Chondrocyte (in vitro differentiated cells): ENCODE measurements at regions not wholly inside any gene's neighbourhood (a gene's known extent, or its start where the extent isn't known, plus 50 kb on each side); places are given as distances from the start of the nearest gene placed in this dataset.
"Not testable (repeated sequence)": the region's sequence is repeated elsewhere in the genome, so short reads cannot be mapped to it uniquely, and the experiment has no call there.

Experiments
- DNase-seq: peaks from one replicate; pipeline ENCODE4 v3.0.0; 2021; ENCODE audit warnings: mixed read lengths, low spot score
- H3K27ac Mint-ChIP-seq: one replicate; pipeline ENCODE4 v1.8.0; 2021; ENCODE audit warnings: mild to moderate bottlenecking, moderate library complexity, mixed read lengths; ENCODE audit not compliant: unreplicated experiment
- H3K27me3 Mint-ChIP-seq: 2 replicates; pipeline ENCODE4 v1.8.0; 2021; ENCODE audit warnings: low read depth, mixed read lengths
- H3K36me3 Mint-ChIP-seq: 2 replicates; pipeline ENCODE4 v1.8.0; 2021; ENCODE audit warnings: low read depth, mixed read lengths
- H3K4me1 Mint-ChIP-seq: 2 replicates; pipeline ENCODE4 v1.8.0; 2021; ENCODE audit warnings: low read depth, mild to moderate bottlenecking, mixed read lengths
- H3K4me3 Mint-ChIP-seq: one replicate; pipeline ENCODE4 v1.8.0; 2021; ENCODE audit warnings: mild to moderate bottlenecking, moderate library complexity, mixed read lengths; ENCODE audit not compliant: unreplicated experiment
- H3K9me3 Mint-ChIP-seq: 2 replicates; pipeline ENCODE4 v1.8.0; 2021; ENCODE audit warnings: low read depth, mixed read lengths
- CTCF ChIP-seq: fragments of 200-600 bp; sonication (generic); IDR thresholded peaks from 2 replicates; pipeline ENCODE4 v1.5.0; 2021; ENCODE audit warnings: antibody characterized with exemption, mild to moderate bottlenecking, moderate library complexity

GRCh38 chr20:47843886-47844567 is 58.7 kb upstream of the SULF2 start:
- Mint-ChIP-seq H3K36me3 (no peaks in the 10 kb centered on the region), H3K9me3 (no peaks in the 10 kb centered on the region), H3K27me3 (peaks cover 54% of the 10 kb centered on the region), H3K27ac (no peak overlapping the region), H3K4me3 (no peak overlapping the region), H3K4me1 (no peaks in the 10 kb centered on the region)
- no peak for TF ChIP-seq CTCF
- no peak for DNase-seq

GRCh38 chr20:47842950-47843349 is 57.7 kb upstream of the SULF2 start:
- not testable (repeated sequence) for H3K4me1 Mint-ChIP-seq, H3K36me3 Mint-ChIP-seq, H3K27ac Mint-ChIP-seq, DNase-seq, H3K4me3 Mint-ChIP-seq, H3K9me3 Mint-ChIP-seq
- peaks cover 45% of the 10 kb centered on the region for H3K27me3 Mint-ChIP-seq

GRCh38 chr20:47842004-47842403 is 56.7 kb upstream of the SULF2 start:
- not testable (repeated sequence) for DNase-seq, H3K36me3 Mint-ChIP-seq, H3K9me3 Mint-ChIP-seq, H3K4me1 Mint-ChIP-seq, H3K27ac Mint-ChIP-seq, H3K4me3 Mint-ChIP-seq
- peaks cover 45% of the 10 kb centered on the region for H3K27me3 Mint-ChIP-seq

- H3K9me3 Mint-ChIP-seq, H3K4me3 Mint-ChIP-seq, H3K4me1 Mint-ChIP-seq, H3K27ac Mint-ChIP-seq, DNase-seq, H3K27me3 Mint-ChIP-seq, H3K36me3 Mint-ChIP-seq: not testable (repeated sequence)
Observed at GRCh38 chr20:47836256-47836817, 51.1 kb upstream of the SULF2 start.
